GM12878 (cell line): ENCODE measurements at regions not wholly inside any gene's neighbourhood (a gene's known extent, or its start where the extent isn't known, plus 50 kb on each side); places are given as distances from the start of the nearest gene placed in this dataset.

Experiments used
- ATF7 ChIP-seq: fragments of 450-650 bp; IDR thresholded peaks from 2 replicates; pipeline ENCODE4 v1.6.1; 2016; ENCODE audit warnings: low read depth, mild to moderate bottlenecking
- BCL11A ChIP-seq: IDR thresholded peaks from 2 replicates; pipeline ENCODE4 v1.6.1; 2011; ENCODE audit warnings: low read depth, low read length
- BRCA1 ChIP-seq: IDR thresholded peaks from 2 replicates; pipeline ENCODE4 v1.6.1; 2011; ENCODE audit warnings: low read depth, low read length, improper control_type of control experiment
- EP300 ChIP-seq, 2 experiments: fragments of 150-350 bp in 1 of 2; IDR thresholded peaks; 2 replicates each; pipeline ENCODE4 v1.6.1; 2011 to 2012; ENCODE audit warnings: low read depth in 2 of 2, low read length in 2 of 2, borderline replicate concordance in 1 of 2, improper control_type of control experiment in 1 of 2, inconsistent platforms in 1 of 2; ENCODE audit not compliant: control insufficient read depth in 1 of 2
- EZH2 ChIP-seq: IDR thresholded peaks from 2 replicates; pipeline ENCODE4 v1.6.1; 2012; ENCODE audit warnings: low read depth, mild to moderate bottlenecking, control low read depth, inconsistent platforms, low read length, borderline replicate concordance; ENCODE audit not compliant: control insufficient read depth
- JUNB ChIP-seq: IDR thresholded peaks from 2 replicates; pipeline ENCODE4 v1.6.1; 2016; ENCODE audit warnings: antibody characterized with exemption, mild to moderate bottlenecking
- NFYB ChIP-seq: IDR thresholded peaks from 2 replicates; pipeline ENCODE4 v1.6.1; 2011; ENCODE audit warnings: low read depth, mild to moderate bottlenecking, low read length, improper control_type of control experiment, moderate library complexity; ENCODE audit not compliant: insufficient read depth
- POLR2A ChIP-seq: IDR thresholded peaks from 2 replicates; pipeline ENCODE4 v1.6.1; 2011; ENCODE audit warnings: low read depth, mild to moderate bottlenecking, low read length
- POLR2AphosphoS5 ChIP-seq: IDR thresholded peaks from 2 replicates; pipeline ENCODE4 v1.6.1; 2011; ENCODE audit warnings: mild to moderate bottlenecking, low read length, inconsistent platforms
- STAT3 ChIP-seq: IDR thresholded peaks from 2 replicates; pipeline ENCODE4 v1.6.1; 2011; ENCODE audit warnings: low read depth, low read length, improper control_type of control experiment
- YBX1 ChIP-seq: fragments of 450-650 bp; IDR thresholded peaks from 2 replicates; pipeline ENCODE4 v1.6.1; 2016; ENCODE audit warnings: antibody characterized with exemption
- TF ChIP-seq, protein P1 (sequence below), 3 experiments: IDR thresholded peaks in 2 of 3; conservative IDR thresholded peaks in 1 of 3; 2 replicates each; pipeline ENCODE4 v1.5.1; 2011; ENCODE audit warnings: low read depth in 3 of 3, low read length in 3 of 3, mild to moderate bottlenecking in 3 of 3, control low read depth in 2 of 3, moderate library complexity in 2 of 3, inconsistent platforms in 1 of 3, mixed read lengths in 1 of 3; ENCODE audit not compliant: control insufficient read depth in 2 of 3, insufficient read depth in 1 of 3; ENCODE audit errors: extremely low read depth in 1 of 3
- TF ChIP-seq, protein P2 (sequence below): IDR thresholded peaks from 2 replicates; pipeline ENCODE4 v1.6.1; 2012; ENCODE audit warnings: low read depth, low read length, improper control_type of control experiment

GRCh38 chr1:238790882-238791281 is 595.5 kb upstream of the CHRM3 start:
- TF ChIP-seq EP300 (IDR thresholded peaks at IDR 0.05; ENCODE audit: borderline replicate concordance in 1 of 2, control insufficient read depth in 1 of 2, low read depth in 2 of 2, low read length in 2 of 2) (no peak), STAT3 (no peak), YBX1 (no peak), JUNB (no peak), POLR2AphosphoS5 (no peak), BRCA1 (no peak), ATF7 (no peak), EZH2 (no peak), POLR2A (no peak), NFYB (no peak), BCL11A (no peak)
- TF ChIP-seq, protein P1, sequence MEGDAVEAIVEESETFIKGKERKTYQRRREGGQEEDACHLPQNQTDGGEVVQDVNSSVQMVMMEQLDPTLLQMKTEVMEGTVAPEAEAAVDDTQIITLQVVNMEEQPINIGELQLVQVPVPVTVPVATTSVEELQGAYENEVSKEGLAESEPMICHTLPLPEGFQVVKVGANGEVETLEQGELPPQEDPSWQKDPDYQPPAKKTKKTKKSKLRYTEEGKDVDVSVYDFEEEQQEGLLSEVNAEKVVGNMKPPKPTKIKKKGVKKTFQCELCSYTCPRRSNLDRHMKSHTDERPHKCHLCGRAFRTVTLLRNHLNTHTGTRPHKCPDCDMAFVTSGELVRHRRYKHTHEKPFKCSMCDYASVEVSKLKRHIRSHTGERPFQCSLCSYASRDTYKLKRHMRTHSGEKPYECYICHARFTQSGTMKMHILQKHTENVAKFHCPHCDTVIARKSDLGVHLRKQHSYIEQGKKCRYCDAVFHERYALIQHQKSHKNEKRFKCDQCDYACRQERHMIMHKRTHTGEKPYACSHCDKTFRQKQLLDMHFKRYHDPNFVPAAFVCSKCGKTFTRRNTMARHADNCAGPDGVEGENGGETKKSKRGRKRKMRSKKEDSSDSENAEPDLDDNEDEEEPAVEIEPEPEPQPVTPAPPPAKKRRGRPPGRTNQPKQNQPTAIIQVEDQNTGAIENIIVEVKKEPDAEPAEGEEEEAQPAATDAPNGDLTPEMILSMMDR (IDR thresholded peaks at IDR 0.05 in 2 of 3, conservative IDR thresholded peaks at IDR 0.05 in 1 of 3; ENCODE audit: control insufficient read depth in 2 of 3, extremely low read depth in 1 of 3, insufficient read depth in 1 of 3, low read depth in 3 of 3, low read length in 3 of 3) = no peak
- TF ChIP-seq, protein P2, sequence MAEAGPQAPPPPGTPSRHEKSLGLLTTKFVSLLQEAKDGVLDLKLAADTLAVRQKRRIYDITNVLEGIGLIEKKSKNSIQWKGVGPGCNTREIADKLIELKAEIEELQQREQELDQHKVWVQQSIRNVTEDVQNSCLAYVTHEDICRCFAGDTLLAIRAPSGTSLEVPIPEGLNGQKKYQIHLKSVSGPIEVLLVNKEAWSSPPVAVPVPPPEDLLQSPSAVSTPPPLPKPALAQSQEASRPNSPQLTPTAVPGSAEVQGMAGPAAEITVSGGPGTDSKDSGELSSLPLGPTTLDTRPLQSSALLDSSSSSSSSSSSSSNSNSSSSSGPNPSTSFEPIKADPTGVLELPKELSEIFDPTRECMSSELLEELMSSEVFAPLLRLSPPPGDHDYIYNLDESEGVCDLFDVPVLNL = no peak
